Heart left ventricle (tissue), 16 donors: ENCODE measurements at regions not wholly inside any gene's neighbourhood (a gene's known extent, or its start where the extent isn't known, plus 50 kb on each side); places are given as distances from the start of the nearest gene placed in this dataset.

Experiments used
- ATAC-seq, 4 donors: fragments of 200-7000 bp; cut with Tn5 transposase; one replicate each; pipeline ENCODE4 v1.9.1; 2020 to 2022; ENCODE audit warnings: moderate library complexity in 4 of 4, mild to moderate bottlenecking in 3 of 4, moderate number of reproducible peaks in 1 of 4
- DNase-seq, 5 donors: peaks; one replicate each; pipeline ENCODE4 v3.0.0-alpha.2; 2020
- H3K27ac ChIP-seq, 12 donors: fragments of 200-600 bp; sonication (generic) in 4 of 12; one replicate each; pipeline versions ENCODE4 v1.5.0 to v1.8.0; 2016 to 2022; ENCODE audit warnings: mild to moderate bottlenecking in 2 of 12
- H3K27me3 ChIP-seq, 9 donors: fragments of 200-600 bp; sonication (generic) in 2 of 9; one replicate each; pipeline versions ENCODE4 v1.5.1 to v1.8.0; 2016 to 2022; ENCODE audit warnings: mild to moderate bottlenecking in 3 of 9
- H3K36me3 ChIP-seq, 9 donors: fragments of 200-600 bp; sonication (generic) in 2 of 9; one replicate each; pipeline versions ENCODE4 v1.5.0 to v1.8.0; 2018 to 2022; ENCODE audit warnings: mild to moderate bottlenecking in 2 of 9
- H3K4me1 ChIP-seq, 12 donors: fragments of 200-600 bp; sonication (generic) in 4 of 12; one replicate each; pipeline versions ENCODE4 v1.5.0 to v1.8.0; 2016 to 2022; ENCODE audit warnings: mild to moderate bottlenecking in 3 of 12
- H3K4me3 ChIP-seq, 12 donors: fragments of 200-600 bp; sonication (generic) in 4 of 12; one replicate each; pipeline versions ENCODE4 v1.5.0 to v1.8.0; 2017 to 2022; ENCODE audit warnings: mild to moderate bottlenecking in 9 of 12, moderate library complexity in 4 of 12
- H3K9me3 ChIP-seq, 12 donors: fragments of 200-600 bp; sonication (generic) in 4 of 12; one replicate each; pipeline versions ENCODE4 v1.5.0 to v1.8.0; 2016 to 2022; ENCODE audit warnings: mild to moderate bottlenecking in 1 of 12
- POLR2A ChIP-seq, 2 donors: fragments of 450-650 bp; IDR thresholded peaks; one replicate each; pipeline ENCODE4 v1.6.1; 2017; ENCODE audit warnings: antibody characterized with exemption in 2 of 2, mild to moderate bottlenecking in 2 of 2, moderate library complexity in 2 of 2
- WGBS, 4 donors: extraction: QIAGEN DNeasy Blood & Tissue Kit in 2 of 4; methylation state at CpG; one replicate each; pipeline versions ENCODE4 v1.1.5 to v1.1.7; 2013 to 2018; 5-methylcytosine and 5-hydroxymethylcytosine counted together
- intact Hi-C, 10 donors: fragments of 100-400 bp; cut with DNase I; formaldehyde crosslinking; loops; one replicate each; pipeline versions ENCODE4 v1.11.1 to v1.14.2; 2022
- TF ChIP-seq, protein P1 (sequence below), 12 donors: fragments of 200-600 bp; sonication (generic) in 4 of 12; IDR thresholded peaks; one replicate each; pipeline versions ENCODE4 v1.5.0 to v1.8.0; 2018 to 2022; ENCODE audit warnings: antibody characterized with exemption in 12 of 12, mild to moderate bottlenecking in 5 of 12
- donor health status: ischemic (EF 13 %, LVEDD 7.1; RV severe dilation, severe dysfunction).
- donor health status: healthy with polysubstance abuse.
- donor health status: DM: no; HTN: yes; CAD: no.
- donor health status: DM: no; HTN: no; CAD: no.
- donor health status: ischemic (EF 25% LVEDD 6.9; RV normal size, moderate dysfunction).
- donor health status: ischemic (EF 25% LVEDD 5.7; RV mildly dilated, moderate dysfunction).
- donor health status: healthy.
- donor health status: DM: yes; HTN: yes; CAD: no.
- donor health status: ischemic (EF 35%, LVEDD 5.7; RV mildly dilated, moderate dysfunction).
- donor health status: nonischemic (EF 11% LVEDD 7.7; RV severe dilation, severe dysfunction).
- donor health status: DM: yes; HTN: yes; CAD: no.
- donor health status: PGD.
- donor health status: ischemic (EF 29% LVEDD 5.4; RV normal size, mild dysfunction).
- donor health status: nonischemic (EF 23%, LVEDD 6.1; RV moderate dilation, normal function).

DNA sequence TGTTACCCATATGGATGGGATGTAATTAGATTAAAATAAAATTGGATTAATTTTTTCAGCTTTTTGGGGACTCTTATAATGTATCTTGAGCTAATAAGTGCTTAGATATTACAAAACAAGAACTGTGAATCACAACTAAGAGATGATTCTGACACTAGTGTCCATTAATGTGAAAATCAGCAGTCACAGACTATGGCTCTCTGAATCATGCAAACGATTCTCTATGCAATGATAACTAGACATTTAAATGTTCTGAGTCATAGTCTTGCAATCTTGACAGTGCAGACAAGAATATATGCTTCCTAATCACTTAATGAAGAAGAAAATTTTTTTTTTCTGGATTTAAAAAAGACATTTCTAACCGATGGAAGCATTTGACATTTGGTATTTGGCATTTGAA, 82.2 kb upstream of the OPRM1 start:
- WGBS, 4 donors, result 49 to 58% (median 50%) methylated on average over 2 of the region's 2 CpGs
- intact Hi-C loops, result no loop called here

DNA sequence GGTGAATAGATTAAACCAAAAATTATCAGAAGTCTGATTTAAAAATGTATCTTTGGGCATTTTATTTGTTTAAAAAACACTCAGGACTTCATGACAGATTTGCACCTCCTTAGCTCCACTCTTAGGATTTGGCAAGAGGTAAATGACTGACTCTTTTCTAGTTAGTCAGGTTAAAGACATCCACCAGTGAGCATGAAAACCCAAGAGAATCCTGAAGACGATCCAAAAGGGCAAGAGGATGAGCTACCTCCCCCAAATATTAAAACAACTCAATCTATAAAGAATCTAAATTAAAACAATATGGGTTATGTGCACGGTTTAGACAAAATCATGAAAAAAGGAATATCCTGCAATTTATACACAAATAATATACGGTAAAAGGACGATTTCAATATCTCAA, 89.4 kb upstream of the OPRM1 start:
- Histone ChIP-seq H3K36me3 (no peaks in the 10 kb centered on the region), H3K27ac (no peak overlapping the region), H3K9me3 (peaks cover 0 to 3% (median 0%) of the 10 kb centered on the region in 12 donors), H3K27me3 (no peaks in the 10 kb centered on the region), H3K4me3 (no peak overlapping the region), H3K4me1 (no peaks in the 10 kb centered on the region)
- no peak for ATAC-seq
- no peak for TF ChIP-seq POLR2A (IDR thresholded peaks at IDR 0.05)
- TF ChIP-seq, protein P1, sequence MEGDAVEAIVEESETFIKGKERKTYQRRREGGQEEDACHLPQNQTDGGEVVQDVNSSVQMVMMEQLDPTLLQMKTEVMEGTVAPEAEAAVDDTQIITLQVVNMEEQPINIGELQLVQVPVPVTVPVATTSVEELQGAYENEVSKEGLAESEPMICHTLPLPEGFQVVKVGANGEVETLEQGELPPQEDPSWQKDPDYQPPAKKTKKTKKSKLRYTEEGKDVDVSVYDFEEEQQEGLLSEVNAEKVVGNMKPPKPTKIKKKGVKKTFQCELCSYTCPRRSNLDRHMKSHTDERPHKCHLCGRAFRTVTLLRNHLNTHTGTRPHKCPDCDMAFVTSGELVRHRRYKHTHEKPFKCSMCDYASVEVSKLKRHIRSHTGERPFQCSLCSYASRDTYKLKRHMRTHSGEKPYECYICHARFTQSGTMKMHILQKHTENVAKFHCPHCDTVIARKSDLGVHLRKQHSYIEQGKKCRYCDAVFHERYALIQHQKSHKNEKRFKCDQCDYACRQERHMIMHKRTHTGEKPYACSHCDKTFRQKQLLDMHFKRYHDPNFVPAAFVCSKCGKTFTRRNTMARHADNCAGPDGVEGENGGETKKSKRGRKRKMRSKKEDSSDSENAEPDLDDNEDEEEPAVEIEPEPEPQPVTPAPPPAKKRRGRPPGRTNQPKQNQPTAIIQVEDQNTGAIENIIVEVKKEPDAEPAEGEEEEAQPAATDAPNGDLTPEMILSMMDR (IDR thresholded peaks at IDR 0.05), result no peak
- WGBS, 4 donors, result 50 to 60% (median 54%) methylated on average over 4 of the region's 4 CpGs
- DNase-seq, result no peak
- intact Hi-C loops, result loop anchor here in 8 of 10 donors (5.0 to 10.0 kb wide), 5 partner anchors 715 to 915 kb away; no protein-coding TSS in a partner anchor

More for the DNA sequence above, 82.2 kb upstream of the OPRM1 start:
- H3K36me3 ChIP-seq, result no peaks in the 10 kb centered on the region
- H3K27ac ChIP-seq, result no peak overlapping the region
- DNase-seq, result no peak
- ATAC-seq, result no peak
- no peaks in the 10 kb centered on the region for H3K27me3 ChIP-seq
- TF ChIP-seq, protein P1 (IDR thresholded peaks at IDR 0.05), result no peak
- no peak for TF ChIP-seq POLR2A (IDR thresholded peaks at IDR 0.05)
- no peaks in the 10 kb centered on the region for H3K4me1 ChIP-seq
- H3K9me3 ChIP-seq, result peaks cover 0 to 3% (median 0%) of the 10 kb centered on the region in 12 donors
- H3K4me3 ChIP-seq, result no peak overlapping the region

DNA sequence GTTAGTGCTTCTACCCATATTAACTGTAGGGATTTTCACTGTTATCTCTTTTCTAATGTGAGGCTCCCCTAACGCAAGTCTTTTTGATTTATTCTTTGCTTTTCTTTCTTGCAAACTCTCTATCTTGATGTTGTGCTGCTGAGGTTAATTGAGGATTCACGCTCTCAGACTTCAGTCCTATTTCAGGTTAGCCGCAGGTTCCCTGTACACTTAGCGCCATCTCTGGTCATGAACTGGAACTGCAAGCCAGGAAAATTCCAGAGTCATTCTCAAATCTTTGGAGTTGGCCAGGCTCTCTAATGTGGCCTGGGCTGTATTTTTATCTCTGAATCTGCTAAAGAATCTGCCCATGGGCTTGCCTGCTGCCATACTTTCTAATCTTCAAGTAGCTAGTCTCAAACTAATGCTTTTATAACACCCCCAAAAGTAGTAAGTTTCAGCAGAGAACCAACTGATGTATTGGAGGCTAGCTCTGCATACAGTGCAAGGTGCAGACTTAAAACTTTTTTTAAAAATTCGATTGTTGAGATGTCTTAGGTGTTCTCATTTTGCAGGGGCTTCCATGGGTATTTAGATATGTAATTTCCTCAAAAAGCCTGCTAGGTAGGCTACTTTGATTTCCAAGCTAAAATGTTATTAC, 91.1 kb upstream of the OPRM1 start:
- DNase-seq (peak in 1 of 5 donors; percentile 6), ATAC-seq (no peak)
- Histone ChIP-seq H3K36me3 (no peaks in the 10 kb centered on the region), H3K4me3 (no peak overlapping the region), H3K9me3 (no peaks in the 10 kb centered on the region), H3K4me1 (no peaks in the 10 kb centered on the region), H3K27ac (no peak overlapping the region), H3K27me3 (no peaks in the 10 kb centered on the region)
- no peak for TF ChIP-seq POLR2A (IDR thresholded peaks at IDR 0.05)
- TF ChIP-seq, protein P1 (IDR thresholded peaks at IDR 0.05), result peak; percentile 53 to 91 (median 77)
- WGBS, 4 donors, result 10 to 16% (median 12%) methylated on average over 5 of the region's 5 CpGs
- intact Hi-C loops, result loop anchor here (2.0 to 10.0 kb wide), 6 partner anchors 713 to 913 kb away; no protein-coding TSS in a partner anchor

DNA sequence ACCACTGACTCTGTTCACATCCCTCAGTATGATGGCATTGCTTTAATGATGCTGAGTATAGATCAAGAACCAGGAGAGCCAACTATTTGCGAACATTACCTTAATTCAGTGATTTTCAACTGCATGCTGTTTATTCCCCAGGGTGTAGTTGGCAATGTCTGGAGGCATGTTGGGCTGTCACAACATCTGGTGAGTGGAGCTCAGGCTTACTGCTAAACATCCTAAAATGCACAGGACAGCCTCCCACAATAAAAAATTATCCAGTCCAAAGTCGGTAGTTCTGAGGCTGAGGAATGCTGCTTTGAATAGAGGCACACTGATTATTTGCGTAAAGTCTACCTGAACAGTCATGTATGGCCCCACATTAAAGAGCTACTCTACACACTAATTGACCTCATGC, 94.8 kb upstream of the OPRM1 start:
- H3K9me3 ChIP-seq, result no peaks in the 10 kb centered on the region
- DNase-seq (no peak), ATAC-seq (no peak)
- TF ChIP-seq, protein P1 (IDR thresholded peaks at IDR 0.05), result no peak
- no peak for TF ChIP-seq POLR2A (IDR thresholded peaks at IDR 0.05)
- no peak overlapping the region for H3K27ac ChIP-seq
- WGBS, 4 donors, result 67 to 77% (median 73%) methylated on average over 3 of the region's 3 CpGs
- no peaks in the 10 kb centered on the region for H3K27me3 ChIP-seq
- no peaks in the 10 kb centered on the region for H3K4me1 ChIP-seq
- intact Hi-C loops, result loop anchor here in 3 of 10 donors (10.0 kb wide), 2 partner anchors 709 to 909 kb away; no protein-coding TSS in a partner anchor
- no peaks in the 10 kb centered on the region for H3K36me3 ChIP-seq
- no peak overlapping the region for H3K4me3 ChIP-seq
